ENCODE measurements at regions not wholly inside any gene's neighbourhood (a gene's known extent, or its start where the extent isn't known, plus 50 kb on each side); places are given as distances from the start of the nearest gene placed in this dataset.

GRCh38 chr10:29917311-29917710 is 142.1 kb downstream of the JCAD start:
- Histone ChIP-seq H3K36me3 (ENCODE audit: low read depth) (no peaks in the 10 kb centered on the region), H4K20me1 (ENCODE audit: insufficient read depth) (no peaks in the 10 kb centered on the region), H3K27ac (no peak overlapping the region), H3F3A (ENCODE audit: insufficient read depth) (no peaks in the 10 kb centered on the region), H3K9ac (no peak overlapping the region), H3K4me3 (no peak overlapping the region), H3K79me2 (ENCODE audit: insufficient read depth) (no peaks in the 10 kb centered on the region), H3K9me3 (ENCODE audit: low read depth) (no peaks in the 10 kb centered on the region), H2AFZ (no peak overlapping the region), H3K4me2 (ENCODE audit: unreplicated experiment) (no peak overlapping the region), H3K27me3 (replicated peaks; ENCODE audit: insufficient read depth) (peaks cover 56% of the 10 kb centered on the region), H3K4me1 (ENCODE audit: insufficient read depth) (no peaks in the 10 kb centered on the region), H3K9me2 (ENCODE audit: insufficient read depth) (no peaks in the 10 kb centered on the region)
- TF ChIP-seq EZH2phosphoT487 (IDR thresholded peaks at IDR 0.05; ENCODE audit: insufficient read depth, low read depth) (no peak), EZH2 (IDR thresholded peaks at IDR 0.05; ENCODE audit: insufficient read depth, poor library complexity, severe bottlenecking) (no peak)
- 19 to 24% methylated on average over 4 of the region's 4 CpGs for WGBS, 2 experiments (ENCODE audit: low coverage in 1 of 2, low lambda C conversion rate in 2 of 2, missing lambda C conversion rate in 2 of 2)
- DNase-seq, result no peak
- in situ Hi-C loops (cut with MboI), result no loop called here

- Histone ChIP-seq H3K27ac (no peak overlapping the region), H3K9me2 (ENCODE audit: insufficient read depth) (no peaks in the 10 kb centered on the region), H2AFZ (no peak overlapping the region), H3K4me2 (ENCODE audit: unreplicated experiment) (no peak overlapping the region), H3K9me3 (ENCODE audit: low read depth) (no peaks in the 10 kb centered on the region), H3K9ac (no peak overlapping the region), H3K79me2 (ENCODE audit: insufficient read depth) (no peaks in the 10 kb centered on the region), H3K27me3 (replicated peaks; ENCODE audit: insufficient read depth) (peaks cover 60% of the 10 kb centered on the region), H4K20me1 (ENCODE audit: insufficient read depth) (no peaks in the 10 kb centered on the region), H3F3A (ENCODE audit: insufficient read depth) (no peaks in the 10 kb centered on the region), H3K4me3 (no peak overlapping the region), H3K4me1 (ENCODE audit: insufficient read depth) (no peaks in the 10 kb centered on the region), H3K36me3 (ENCODE audit: low read depth) (no peaks in the 10 kb centered on the region)
- TF ChIP-seq EZH2 (IDR thresholded peaks at IDR 0.05; ENCODE audit: insufficient read depth, poor library complexity, severe bottlenecking) (no peak), EZH2phosphoT487 (IDR thresholded peaks at IDR 0.05; ENCODE audit: insufficient read depth, low read depth) (no peak)
- 22 to 26% methylated on average over 4 of the region's 4 CpGs for WGBS, 2 experiments (ENCODE audit: low coverage in 1 of 2, low lambda C conversion rate in 2 of 2, missing lambda C conversion rate in 2 of 2)
- in situ Hi-C loops (cut with MboI), result no loop called here
- no peak for DNase-seq
Observed at GRCh38 chr10:29916669-29917068, 142.7 kb downstream of the JCAD start.

GRCh38 chr10:29914986-29915785 is 144.2 kb downstream of the JCAD start:
- no peak for DNase-seq

GRCh38 chr10:29908962-29909361 is 150.4 kb downstream of the JCAD start:
- no peaks in the 10 kb centered on the region for H3F3A ChIP-seq (ENCODE audit: insufficient read depth)
- H4K20me1 ChIP-seq (ENCODE audit: insufficient read depth), result no peaks in the 10 kb centered on the region
- 70 to 74% methylated on average over 6 of the region's 6 CpGs for WGBS, 2 experiments (ENCODE audit: low coverage in 1 of 2, low lambda C conversion rate in 2 of 2, missing lambda C conversion rate in 2 of 2)
- H3K4me1 ChIP-seq (ENCODE audit: insufficient read depth), result no peaks in the 10 kb centered on the region
- H3K9me3 ChIP-seq (ENCODE audit: low read depth), result no peaks in the 10 kb centered on the region
- in situ Hi-C loops (cut with MboI), result no loop called here
- H3K79me2 ChIP-seq (ENCODE audit: insufficient read depth), result no peaks in the 10 kb centered on the region
- peaks cover 51% of the 10 kb centered on the region for H3K27me3 ChIP-seq (replicated peaks; ENCODE audit: insufficient read depth)
- no peak overlapping the region for H3K4me3 ChIP-seq
- no peak overlapping the region for H2AFZ ChIP-seq
- no peak overlapping the region for H3K27ac ChIP-seq
- TF ChIP-seq EZH2phosphoT487 (IDR thresholded peaks at IDR 0.05; ENCODE audit: insufficient read depth, low read depth) (no peak), EZH2 (IDR thresholded peaks at IDR 0.05; ENCODE audit: insufficient read depth, poor library complexity, severe bottlenecking) (no peak)
- H3K9ac ChIP-seq, result no peak overlapping the region
- H3K36me3 ChIP-seq (ENCODE audit: low read depth), result no peaks in the 10 kb centered on the region
- H3K4me2 ChIP-seq (ENCODE audit: unreplicated experiment), result no peak overlapping the region
- DNase-seq, result no peak
- no peaks in the 10 kb centered on the region for H3K9me2 ChIP-seq (ENCODE audit: insufficient read depth)

More at GRCh38 chr10:29914986-29915785, 144.2 kb downstream of the JCAD start:
- Histone ChIP-seq H3K79me2 (ENCODE audit: insufficient read depth) (no peaks in the 10 kb centered on the region), H3K4me1 (ENCODE audit: insufficient read depth) (no peaks in the 10 kb centered on the region), H3K27ac (no peak overlapping the region), H3F3A (ENCODE audit: insufficient read depth) (no peaks in the 10 kb centered on the region), H3K9me2 (ENCODE audit: insufficient read depth) (no peaks in the 10 kb centered on the region), H2AFZ (no peak overlapping the region), H3K27me3 (replicated peaks; ENCODE audit: insufficient read depth) (peaks cover 53% of the 10 kb centered on the region), H3K9ac (no peak overlapping the region), H3K9me3 (ENCODE audit: low read depth) (no peaks in the 10 kb centered on the region), H4K20me1 (ENCODE audit: insufficient read depth) (no peaks in the 10 kb centered on the region), H3K4me2 (ENCODE audit: unreplicated experiment) (no peak overlapping the region), H3K36me3 (ENCODE audit: low read depth) (no peaks in the 10 kb centered on the region), H3K4me3 (no peak overlapping the region)
- in situ Hi-C loops (cut with MboI), result no loop called here
- TF ChIP-seq EZH2phosphoT487 (IDR thresholded peaks at IDR 0.05; ENCODE audit: insufficient read depth, low read depth), result no peak
- no peak for TF ChIP-seq EZH2 (IDR thresholded peaks at IDR 0.05; ENCODE audit: insufficient read depth, poor library complexity, severe bottlenecking)
- WGBS, 2 experiments (ENCODE audit: low coverage in 1 of 2, low lambda C conversion rate in 2 of 2, missing lambda C conversion rate in 2 of 2), result 10 to 15% methylated on average over 3 of the region's 3 CpGs

Data from GM23248 (cell line).